KMS-11 (cell line): ENCODE measurements at regions not wholly inside any gene's neighbourhood (a gene's known extent, or its start where the extent isn't known, plus 50 kb on each side); places are given as distances from the start of the nearest gene placed in this dataset.

Experiments used
- H2AFZ ChIP-seq: fragments of 200-600 bp; sonication (generic); 2 replicates; pipeline ENCODE4 v1.6.1; 2016; ENCODE audit warnings: antibody characterized with exemption, mixed run types, low read depth
- H3K27ac ChIP-seq: fragments of 200-600 bp; sonication (generic); 2 replicates; pipeline ENCODE4 v1.6.1; 2016; ENCODE audit warnings: mild to moderate bottlenecking, mixed run types
- H3K27me3 ChIP-seq: fragments of 200-600 bp; sonication (generic); 2 replicates; pipeline ENCODE4 v1.6.1; 2017; ENCODE audit warnings: mild to moderate bottlenecking, low read depth, mixed run types, moderate library complexity; ENCODE audit not compliant: insufficient read depth
- H3K36me3 ChIP-seq: fragments of 200-600 bp; sonication (generic); 2 replicates; pipeline ENCODE4 v1.6.1; 2017; ENCODE audit warnings: mild to moderate bottlenecking, mixed run types; ENCODE audit not compliant: insufficient read depth
- H3K4me1 ChIP-seq: fragments of 200-600 bp; sonication (generic); 2 replicates; pipeline ENCODE4 v1.6.1; 2016; ENCODE audit warnings: mild to moderate bottlenecking, low read depth, mixed run types; ENCODE audit not compliant: poor library complexity, severe bottlenecking
- H3K4me2 ChIP-seq: fragments of 200-600 bp; sonication (generic); 2 replicates; pipeline ENCODE4 v1.7.0; 2016; ENCODE audit warnings: mild to moderate bottlenecking, mixed run types
- H3K4me3 ChIP-seq: fragments of 200-600 bp; sonication (generic); IDR thresholded peaks from 2 replicates; pipeline ENCODE4 v1.6.1; 2017; ENCODE audit warnings: low read depth, low read length, mixed read lengths; ENCODE audit not compliant: insufficient read depth
- H3K79me2 ChIP-seq: fragments of 200-600 bp; sonication (generic); 2 replicates; pipeline ENCODE4 v1.6.1; 2016; ENCODE audit warnings: low read depth, mixed run types; ENCODE audit not compliant: insufficient read depth
- H3K9ac ChIP-seq: fragments of 200-600 bp; sonication (generic); 2 replicates; pipeline ENCODE4 v1.6.1; 2016; ENCODE audit warnings: mild to moderate bottlenecking, mixed run types
- H4K20me1 ChIP-seq: fragments of 200-600 bp; sonication (generic); 2 replicates; pipeline ENCODE4 v1.6.1; 2016; ENCODE audit warnings: mild to moderate bottlenecking, mixed run types; ENCODE audit not compliant: insufficient read depth
- CTCF ChIP-seq: fragments of 200-600 bp; sonication (generic); conservative IDR thresholded peaks from 2 replicates; pipeline ENCODE4 v1.6.1; 2017; ENCODE audit warnings: low read depth, mild to moderate bottlenecking, antibody characterized with exemption, low read length, moderate library complexity, mixed read lengths

GRCh38 chr2:11987151-11987550 lies 240.7 kb downstream of the LPIN1 start:
- Histone ChIP-seq H3K9ac (no peak overlapping the region), H3K4me2 (no peak overlapping the region), H3K4me3 (no peak overlapping the region), H3K27ac (no peak overlapping the region), H3K27me3 (no peaks in the 10 kb centered on the region), H4K20me1 (no peaks in the 10 kb centered on the region), H3K36me3 (no peaks in the 10 kb centered on the region), H3K4me1 (no peaks in the 10 kb centered on the region), H3K79me2 (no peaks in the 10 kb centered on the region), H2AFZ (no peak overlapping the region)
- TF ChIP-seq CTCF, result no peak

GRCh38 chr2:11988691-11989353 lies 242.4 kb downstream of the LPIN1 start:
- Histone ChIP-seq H3K36me3 (no peaks in the 10 kb centered on the region), H3K4me3 (no peak overlapping the region), H3K79me2 (no peaks in the 10 kb centered on the region), H4K20me1 (no peaks in the 10 kb centered on the region), H3K27ac (no peak overlapping the region), H3K27me3 (no peaks in the 10 kb centered on the region), H3K4me2 (no peak overlapping the region), H3K4me1 (no peaks in the 10 kb centered on the region), H3K9ac (no peak overlapping the region), H2AFZ (no peak overlapping the region)
- no peak for TF ChIP-seq CTCF

GRCh38 chr2:11989354-11989703 lies 242.9 kb downstream of the LPIN1 start:
- Histone ChIP-seq H2AFZ (no peak overlapping the region), H3K4me1 (no peaks in the 10 kb centered on the region), H4K20me1 (no peaks in the 10 kb centered on the region), H3K27me3 (no peaks in the 10 kb centered on the region), H3K36me3 (no peaks in the 10 kb centered on the region), H3K4me3 (no peak overlapping the region), H3K9ac (no peak overlapping the region), H3K4me2 (no peak overlapping the region), H3K27ac (no peak overlapping the region), H3K79me2 (no peaks in the 10 kb centered on the region)
- no peak for TF ChIP-seq CTCF

- no peaks in the 10 kb centered on the region for H3K36me3 ChIP-seq
- H3K9ac ChIP-seq, result no peak overlapping the region
- H2AFZ ChIP-seq, result no peak overlapping the region
- H4K20me1 ChIP-seq, result no peaks in the 10 kb centered on the region
- no peaks in the 10 kb centered on the region for H3K79me2 ChIP-seq
- no peak overlapping the region for H3K27ac ChIP-seq
- TF ChIP-seq CTCF, result no peak
- no peaks in the 10 kb centered on the region for H3K27me3 ChIP-seq
- no peak overlapping the region for H3K4me2 ChIP-seq
- no peaks in the 10 kb centered on the region for H3K4me1 ChIP-seq
- H3K4me3 ChIP-seq, result no peak overlapping the region
Measured at GRCh38 chr2:11990576-11990975, 244.1 kb downstream of the LPIN1 start.
